Panc1 (cell line): ENCODE measurements at regions not wholly inside any gene's neighbourhood (a gene's known extent, or its start where the extent isn't known, plus 50 kb on each side); places are given as distances from the start of the nearest gene placed in this dataset.
"Not testable (repeated sequence)": the region's sequence is repeated elsewhere in the genome, so short reads cannot be mapped to it uniquely, and the experiment has no call there.

Experiments used
- ATAC-seq: fragments of 200-7000 bp; cut with Tn5 transposase; 2 replicates; pipeline ENCODE4 v1.9.1; 2020; ENCODE audit warnings: mild to moderate bottlenecking, moderate library complexity
- BruUV-seq: library from RNA; stranded (reverse); fragments of 400-500 nt; replicated peaks from 2 replicates; lab custom pipeline; 2021; lab: Mats Ljungman, UMichigan
- CTCF ChIA-PET: fragments of 300-600 bp; sonication (Branson Sonifier 250); formaldehyde crosslinking; loops from one replicate; lab custom pipeline; 2022; ENCODE audit warnings: antibody characterized with exemption; lab: Charles Lee
- POLR2A ChIA-PET: fragments of 300-600 bp; sonication (Branson Sonifier 250); formaldehyde crosslinking; loops from one replicate; lab custom pipeline; 2022; ENCODE audit warnings: antibody characterized with exemption; lab: Charles Lee
- DNase-seq: peaks from one replicate; pipeline ENCODE4 v3.0.0-alpha.2; 2010; ENCODE audit warnings: low read depth, low spot score
- H3K27ac ChIP-seq: 2 replicates; pipeline ENCODE4 v1.5.1; 2011; ENCODE audit warnings: mild to moderate bottlenecking, low read length, inconsistent platforms
- H3K27me3 ChIP-seq: fragments of 200-500 bp; sonication (Bioruptor generic); 2 replicates; pipeline ENCODE4 v1.6.0; 2014; ENCODE audit warnings: low read length, inconsistent platforms; ENCODE audit not compliant: control insufficient read depth, insufficient read depth
- H3K36me3 ChIP-seq: fragments of 200-500 bp; sonication (Bioruptor generic); 2 replicates; pipeline ENCODE4 v1.5.1; 2014; ENCODE audit warnings: inconsistent platforms, mild to moderate bottlenecking, low read length, moderate library complexity; ENCODE audit not compliant: control insufficient read depth, insufficient read depth
- H3K4me1 ChIP-seq: 2 replicates; pipeline ENCODE4 v1.5.1; 2011; ENCODE audit warnings: inconsistent platforms, mild to moderate bottlenecking, low read length, moderate library complexity; ENCODE audit not compliant: control insufficient read depth, insufficient read depth
- H3K4me3 ChIP-seq, 2 experiments: 2 replicates each; pipeline ENCODE4 v1.5.1; 2011 to 2012; ENCODE audit warnings: low read depth in 2 of 2, low read length in 2 of 2, mild to moderate bottlenecking in 2 of 2, inconsistent platforms in 1 of 2, moderate library complexity in 1 of 2
- H3K9me3 ChIP-seq: fragments of 200-500 bp; sonication (Bioruptor generic); 2 replicates; pipeline ENCODE4 v1.5.1; 2014; ENCODE audit warnings: low read depth, mild to moderate bottlenecking, inconsistent platforms, low read length, moderate library complexity; ENCODE audit not compliant: control insufficient read depth, insufficient read depth
- CTCF ChIP-seq: fragments of 450-650 bp; IDR thresholded peaks from 2 replicates; pipeline ENCODE4 v1.5.1; 2017; ENCODE audit warnings: mild to moderate bottlenecking
- POLR2AphosphoS5 ChIP-seq: IDR thresholded peaks from 2 replicates; pipeline ENCODE4 v1.6.1; 2012; ENCODE audit warnings: mild to moderate bottlenecking, low read depth, low read length, moderate library complexity
- REST ChIP-seq, 2 experiments: IDR thresholded peaks; 2 replicates each; pipeline ENCODE4 v1.6.1; 2011 to 2012; ENCODE audit warnings: low read depth in 2 of 2, control low read depth in 1 of 2, low read length in 1 of 2, mild to moderate bottlenecking in 1 of 2, moderate library complexity in 1 of 2; ENCODE audit not compliant: insufficient read depth in 1 of 2
- SIN3A ChIP-seq: IDR thresholded peaks from 2 replicates; pipeline ENCODE4 v1.6.1; 2012; ENCODE audit warnings: low read depth, mild to moderate bottlenecking, low read length, moderate library complexity, borderline replicate concordance; ENCODE audit not compliant: insufficient read depth
- TCF7L2 ChIP-seq: IDR thresholded peaks from 2 replicates; pipeline ENCODE4 v1.6.1; 2011; ENCODE audit warnings: mild to moderate bottlenecking, low read depth, low read length, inconsistent platforms
- in situ Hi-C: cut with HindIII; loops from 2 replicates; pipeline ENCODE4 v1.10.0; 2016; ENCODE audit warnings: low sequenced_read_pairs, low pct_unique_long_range_greater_than_20kb
- intact Hi-C: fragments of 100-400 bp; cut with micrococcal nuclease; formaldehyde crosslinking; loops from one replicate; pipeline ENCODE4 v1.10.0; 2022; ENCODE audit not compliant: unreplicated experiment

GRCh38 chr3:109702976-109703375 is 365.6 kb upstream of the DPPA4 start:
- Histone ChIP-seq H3K27me3 (no peaks in the 10 kb centered on the region), H3K27ac (no peak overlapping the region), H3K36me3 (no peaks in the 10 kb centered on the region), H3K4me1 (no peaks in the 10 kb centered on the region), H3K4me3 (no peak overlapping the region), H3K9me3 (no peaks in the 10 kb centered on the region)
- in situ Hi-C loops = no loop called here
- TF ChIP-seq REST (IDR thresholded peaks at IDR 0.05; ENCODE audit: insufficient read depth in 1 of 2, low read depth in 2 of 2, low read length in 1 of 2) (no peak), SIN3A (no peak), TCF7L2 (no peak), CTCF (no peak), POLR2AphosphoS5 (no peak)
- ATAC-seq (no peak), DNase-seq (no peak)
- intact Hi-C loops = no loop called here
- ChIA-PET CTCF (no interaction called here), POLR2A (no interaction called here)
- no TSS peak for BruUV-seq

GRCh38 chr3:109705133-109705532 is 367.8 kb upstream of the DPPA4 start:
- DNase-seq, ATAC-seq, H3K36me3 ChIP-seq, intact Hi-C loops, BruUV-seq, in situ Hi-C loops, H3K9me3 ChIP-seq, CTCF ChIA-PET, H3K4me1 ChIP-seq, H3K27ac ChIP-seq, POLR2A ChIA-PET, H3K4me3 ChIP-seq, H3K27me3 ChIP-seq: not testable (repeated sequence)

DNA sequence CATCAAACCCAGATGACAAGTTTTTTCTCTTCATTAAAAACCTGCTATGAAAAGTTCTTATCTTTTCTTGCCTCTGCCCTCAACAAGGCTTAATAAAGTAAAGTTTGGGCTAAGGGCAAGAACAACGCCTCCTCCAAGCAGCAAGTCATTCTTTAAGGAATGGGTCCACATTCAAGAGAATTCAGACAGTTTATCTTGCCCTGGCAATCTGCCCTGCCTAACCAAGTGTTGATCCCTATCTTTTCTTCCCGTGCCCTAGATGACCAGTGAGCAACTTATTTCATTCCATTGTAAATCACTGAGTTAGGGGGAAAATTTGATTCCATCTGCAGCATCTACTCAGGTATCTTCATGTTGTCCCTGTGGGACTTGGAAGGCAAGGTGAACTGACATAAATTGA is 370.3 kb upstream of the DPPA4 start:
- intact Hi-C loops = no loop called here
- CTCF ChIA-PET = no interaction called here
- TF ChIP-seq SIN3A (no peak), POLR2AphosphoS5 (no peak), TCF7L2 (no peak), CTCF (no peak), REST (IDR thresholded peaks at IDR 0.05; ENCODE audit: insufficient read depth in 1 of 2, low read depth in 2 of 2, low read length in 1 of 2) (no peak)
- DNase-seq = no peak
- in situ Hi-C loops = no loop called here
- Histone ChIP-seq H3K27me3 (no peaks in the 10 kb centered on the region), H3K27ac (no peak overlapping the region), H3K4me1 (no peaks in the 10 kb centered on the region), H3K36me3 (no peaks in the 10 kb centered on the region), H3K4me3 (no peak overlapping the region), H3K9me3 (no peaks in the 10 kb centered on the region)
- no TSS peak for BruUV-seq
- no peak for ATAC-seq
- POLR2A ChIA-PET = no interaction called here
